ENCODE measurements at regions not wholly inside any gene's neighbourhood (a gene's known extent, or its start where the extent isn't known, plus 50 kb on each side); places are given as distances from the start of the nearest gene placed in this dataset.

DNA sequence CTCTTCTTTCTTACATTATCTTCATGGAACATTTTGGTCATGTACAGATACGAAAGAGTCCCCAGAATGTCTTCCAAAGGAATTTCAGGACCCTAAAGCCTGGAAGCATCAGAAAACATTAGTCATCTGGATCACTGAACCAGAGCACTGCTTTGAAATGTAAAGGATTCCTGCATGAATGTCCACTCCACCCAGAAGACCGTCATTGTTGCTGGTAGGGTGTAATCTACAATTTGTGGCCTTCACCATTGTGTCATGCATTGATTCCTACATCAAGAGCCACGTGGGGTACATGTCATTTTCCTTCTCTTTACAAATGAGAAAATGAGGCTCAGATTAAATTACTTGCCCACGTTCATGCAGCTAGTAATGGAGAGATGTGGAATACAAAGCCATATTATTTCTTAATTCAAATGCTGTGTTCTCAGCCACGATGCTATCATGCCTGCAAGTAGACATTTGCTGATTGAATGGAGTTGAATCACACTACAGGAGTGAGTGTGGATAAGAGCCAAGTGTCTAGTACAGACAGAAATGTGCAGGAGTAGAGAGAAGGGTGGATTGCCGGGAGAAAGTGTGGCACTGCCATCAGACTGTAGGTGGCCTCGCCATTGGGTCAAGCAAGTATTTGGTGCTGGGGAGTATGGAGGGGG is 231.2 kb downstream of the C12orf75 start:
- ATAC-seq (peak; percentile 39), DNase-seq (no peak)
- intact Hi-C loops (cut with DNase I, micrococcal nuclease) = no loop called here

DNA sequence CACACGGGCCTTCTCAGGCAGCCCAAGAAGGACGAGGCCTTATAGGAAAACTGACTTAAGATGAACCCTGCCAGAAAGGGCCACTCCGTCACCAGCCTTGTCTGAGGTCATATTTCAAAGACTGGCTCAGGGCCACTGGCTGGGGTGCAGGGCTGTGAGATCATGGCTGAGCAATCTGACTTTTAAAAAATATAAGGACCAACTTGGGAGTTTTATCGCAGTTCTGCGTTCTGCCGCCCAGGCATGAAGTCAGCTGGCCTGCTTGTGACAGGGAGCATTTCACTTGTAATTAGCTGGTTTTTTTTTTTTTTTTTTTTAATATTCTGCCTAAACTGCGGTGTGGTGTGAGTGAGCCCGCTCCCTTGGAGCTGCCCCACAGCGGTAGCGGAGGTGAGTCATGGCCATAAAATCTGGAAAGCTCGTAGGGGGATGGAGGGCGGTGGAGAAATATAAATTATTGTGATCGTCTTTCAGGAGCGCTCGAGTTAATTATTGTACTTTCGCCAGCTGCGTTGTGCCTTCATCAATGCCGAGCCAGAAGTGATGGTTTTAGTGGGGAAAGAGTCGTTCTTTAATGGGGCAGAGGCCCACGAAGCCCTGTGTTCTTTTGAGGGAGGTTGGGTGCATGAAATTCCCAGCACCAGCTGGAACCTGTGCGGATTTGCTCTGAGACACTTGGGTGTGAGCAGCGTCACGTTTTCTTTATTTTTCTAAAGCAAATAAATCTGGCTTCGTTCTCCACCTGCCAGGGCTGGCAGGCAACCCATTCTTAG is 231.9 kb downstream of the C12orf75 start:
- intact Hi-C loops (cut with DNase I, micrococcal nuclease) = no loop called here
- DNase-seq (peak; percentile 31 to 52), ATAC-seq (peak; percentile 90)

GRCh38 chr12:105567061-105567460 is 236.6 kb downstream of the C12orf75 start:
- no peak for ATAC-seq
- intact Hi-C loops (cut with DNase I, micrococcal nuclease) = no loop called here
- DNase-seq = no peak

DNA sequence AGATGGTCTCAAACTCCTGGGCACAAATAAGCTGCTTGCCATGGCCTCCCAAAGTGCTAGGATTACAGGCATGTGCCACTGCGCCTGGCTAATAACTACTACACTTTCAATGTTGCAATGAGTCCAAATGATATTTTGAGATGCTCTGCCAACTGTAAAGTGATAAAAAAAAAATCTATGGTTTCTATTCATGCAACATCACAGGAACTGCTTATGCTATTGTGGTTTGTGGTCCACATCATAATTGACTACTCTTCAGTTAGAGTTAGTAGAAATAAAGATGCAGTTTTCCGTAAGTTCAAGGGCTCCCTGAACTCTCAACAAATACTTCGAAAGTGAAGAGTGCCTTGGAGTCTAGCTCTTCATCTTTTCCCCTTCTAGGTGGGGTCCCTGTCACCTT is 239.4 kb downstream of the C12orf75 start:
- ATAC-seq (no peak), DNase-seq (no peak)
- intact Hi-C loops (cut with DNase I, micrococcal nuclease) = no loop called here

- DNase-seq = no peak
- no peak for ATAC-seq
- intact Hi-C loops (cut with DNase I, micrococcal nuclease) = no loop called here
Observed at GRCh38 chr12:105570944-105571343, 240.5 kb downstream of the C12orf75 start.

DNA sequence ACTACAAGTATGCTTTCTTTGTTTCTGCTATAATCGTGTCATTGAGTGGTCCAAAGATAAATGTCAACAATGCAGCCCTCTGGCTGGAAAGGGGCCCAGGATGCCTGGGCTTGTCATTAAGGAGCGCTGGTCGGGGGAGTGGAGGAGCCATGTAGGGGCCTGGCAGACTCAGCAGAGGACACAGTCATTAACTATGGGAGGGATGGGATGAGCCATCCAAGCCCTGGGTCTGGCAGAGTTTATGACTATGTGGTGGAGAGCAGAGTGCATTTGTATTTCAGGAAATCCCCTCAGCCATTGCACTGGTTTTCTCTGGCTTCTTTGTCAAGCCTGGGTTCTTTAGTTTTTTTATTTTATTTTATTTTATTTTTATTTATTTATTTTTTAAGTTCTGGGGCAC is 243.1 kb downstream of the C12orf75 start:
- ATAC-seq = no peak
- intact Hi-C loops (cut with DNase I, micrococcal nuclease) = no loop called here
- DNase-seq = no peak

DNA sequence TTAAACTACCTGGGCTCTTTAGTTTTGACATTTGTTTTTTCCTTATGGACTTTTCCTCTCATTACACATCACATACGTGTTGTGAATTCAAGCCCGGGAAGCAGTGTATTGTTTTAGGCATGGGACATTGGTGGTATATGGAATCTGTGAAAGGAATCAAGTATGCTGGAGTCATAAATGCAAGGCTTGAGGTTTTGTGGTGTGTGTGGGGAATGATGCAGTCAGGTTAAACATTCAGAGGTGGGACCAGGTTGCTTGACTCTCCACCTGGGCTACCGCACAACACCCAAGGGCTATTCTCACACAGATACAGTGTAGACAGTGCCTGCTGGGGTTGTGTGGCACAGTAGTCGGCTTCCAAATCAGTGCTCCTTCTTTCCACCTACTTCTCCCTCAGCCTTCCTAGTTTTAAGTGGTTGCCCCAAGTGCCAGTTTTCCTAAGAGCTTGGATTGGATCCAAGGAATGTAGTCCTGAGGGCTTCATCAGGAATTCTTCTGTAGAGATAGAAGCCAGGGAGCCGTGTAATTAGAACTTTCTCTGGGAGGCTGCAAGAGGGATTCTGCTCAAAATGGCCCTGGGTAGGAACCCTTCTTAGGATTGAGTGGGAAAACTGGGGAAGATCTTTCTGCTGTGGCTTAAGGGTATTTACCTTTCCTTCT is 243.7 kb downstream of the C12orf75 start:
- intact Hi-C loops (cut with DNase I, micrococcal nuclease) = no loop called here
- ATAC-seq = no peak
- DNase-seq = no peak

- no peak for ATAC-seq
- intact Hi-C loops (cut with DNase I, micrococcal nuclease) = no loop called here
- no peak for DNase-seq
Observed at GRCh38 chr12:105575235-105575634, 244.7 kb downstream of the C12orf75 start.

GRCh38 chr12:105576261-105576660 is 245.8 kb downstream of the C12orf75 start:
- intact Hi-C loops (cut with DNase I, micrococcal nuclease) = no loop called here
- ATAC-seq (no peak), DNase-seq (no peak)

DNA sequence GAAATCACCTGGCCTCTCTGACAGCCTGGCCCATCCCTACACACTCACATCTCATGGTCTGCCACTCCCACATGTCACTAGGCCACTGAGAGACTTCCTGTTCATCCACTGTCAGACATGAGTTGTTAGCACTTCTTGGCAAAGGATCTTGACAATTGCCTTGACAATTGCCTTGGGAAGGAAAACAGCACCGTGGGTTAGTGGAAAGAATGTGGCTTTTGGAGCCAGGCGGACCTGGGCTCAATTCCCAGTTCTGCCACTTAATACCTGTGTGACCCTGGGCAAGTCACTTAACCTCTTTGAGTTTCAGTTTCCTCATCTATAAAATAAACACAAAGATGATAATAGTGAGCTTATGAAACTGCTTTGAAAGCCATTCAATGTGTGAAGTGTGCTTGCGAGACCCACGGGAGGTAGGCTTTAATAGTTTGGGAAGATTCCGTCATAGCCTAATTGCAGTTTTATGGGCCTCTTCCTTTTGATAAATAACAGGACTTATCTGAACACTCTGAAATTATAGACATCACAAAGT is 250.4 kb downstream of the C12orf75 start:
- DNase-seq (peak; percentile 5 to 27), ATAC-seq (peak; percentile 96)
- intact Hi-C loops (cut with DNase I, micrococcal nuclease) = no loop called here

GRCh38 chr12:105581420-105581819 is 250.9 kb downstream of the C12orf75 start:
- ATAC-seq (no peak), DNase-seq (no peak)
- intact Hi-C loops (cut with DNase I, micrococcal nuclease) = no loop called here

- DNase-seq (no peak), ATAC-seq (no peak)
- intact Hi-C loops (cut with DNase I, micrococcal nuclease) = no loop called here
Observed at GRCh38 chr12:105585107-105585506, 254.6 kb downstream of the C12orf75 start.

DNA sequence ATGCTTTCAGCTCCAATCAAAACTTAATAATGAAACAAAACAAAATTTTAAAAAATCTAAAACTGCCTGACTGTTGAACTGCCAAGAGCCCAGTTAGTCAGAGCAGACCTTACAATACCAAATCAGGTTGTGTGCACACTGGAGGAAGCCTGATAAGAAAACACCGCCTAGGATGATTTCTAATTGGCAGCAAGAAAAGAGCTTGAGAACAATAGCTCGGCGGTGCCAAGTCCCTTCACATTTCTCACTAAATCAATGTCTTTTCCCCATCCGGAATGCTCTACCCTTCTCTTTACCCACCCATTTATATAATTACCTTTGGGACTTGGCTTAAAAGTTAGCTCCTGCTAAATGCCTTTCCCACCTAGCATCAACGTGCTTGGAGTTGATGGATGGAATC is 256.7 kb downstream of the C12orf75 start:
- ATAC-seq (no peak), DNase-seq (no peak)
- intact Hi-C loops (cut with DNase I, micrococcal nuclease) = no loop called here

DNA sequence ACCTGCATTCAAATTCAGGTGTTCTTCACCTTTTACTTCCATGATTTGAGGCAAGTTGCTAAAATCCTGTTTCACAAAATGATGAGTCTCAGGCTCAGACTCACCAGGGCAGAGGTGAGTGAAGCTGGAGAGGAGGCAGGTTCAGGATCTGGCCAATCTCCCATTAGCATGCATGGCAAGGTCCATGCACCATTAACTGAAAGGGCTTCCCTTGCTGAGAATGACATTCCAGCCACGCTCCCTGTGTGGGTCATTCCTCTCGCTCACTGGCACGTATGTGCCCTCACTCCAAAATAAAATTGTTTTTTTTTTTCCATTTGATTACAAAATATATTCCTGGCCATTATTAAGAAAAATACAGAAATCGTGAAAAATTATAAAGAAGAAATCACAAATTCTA is 257.6 kb downstream of the C12orf75 start:
- ATAC-seq (no peak), DNase-seq (no peak)
- intact Hi-C loops (cut with DNase I, micrococcal nuclease) = no loop called here

- ATAC-seq (no peak), DNase-seq (no peak)
- intact Hi-C loops (cut with DNase I, micrococcal nuclease) = no loop called here
Observed at GRCh38 chr12:105590571-105590970, 260.1 kb downstream of the C12orf75 start.

- DNase-seq (no peak), ATAC-seq (no peak)
- intact Hi-C loops (cut with DNase I, micrococcal nuclease) = no loop called here
Observed at GRCh38 chr12:105595440-105595839, 264.9 kb downstream of the C12orf75 start.

GRCh38 chr12:105596731-105597130 is 266.2 kb downstream of the C12orf75 start:
- intact Hi-C loops (cut with DNase I, micrococcal nuclease) = no loop called here
- DNase-seq = no peak
- no peak for ATAC-seq

DNA sequence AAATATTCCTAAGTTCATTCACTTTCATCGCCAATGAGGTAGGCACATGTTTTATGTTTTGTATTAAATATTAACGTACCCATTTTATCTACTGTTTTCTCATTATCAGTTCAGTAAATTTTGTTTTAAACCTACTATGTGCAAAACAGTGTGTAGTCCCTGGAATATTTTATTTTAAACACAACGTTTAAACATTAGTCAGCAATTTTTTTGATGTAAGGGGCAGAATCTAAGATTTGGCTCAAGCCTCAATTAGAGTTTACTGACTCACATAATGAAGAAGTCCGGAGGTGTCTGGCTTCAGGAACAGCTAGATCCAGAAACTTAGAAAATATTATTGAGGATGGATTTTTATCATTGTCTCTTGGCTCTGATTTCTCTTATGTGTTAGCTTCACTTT is 267.5 kb downstream of the C12orf75 start:
- no peak for ATAC-seq
- DNase-seq = no peak
- intact Hi-C loops (cut with DNase I, micrococcal nuclease) = no loop called here

DNA sequence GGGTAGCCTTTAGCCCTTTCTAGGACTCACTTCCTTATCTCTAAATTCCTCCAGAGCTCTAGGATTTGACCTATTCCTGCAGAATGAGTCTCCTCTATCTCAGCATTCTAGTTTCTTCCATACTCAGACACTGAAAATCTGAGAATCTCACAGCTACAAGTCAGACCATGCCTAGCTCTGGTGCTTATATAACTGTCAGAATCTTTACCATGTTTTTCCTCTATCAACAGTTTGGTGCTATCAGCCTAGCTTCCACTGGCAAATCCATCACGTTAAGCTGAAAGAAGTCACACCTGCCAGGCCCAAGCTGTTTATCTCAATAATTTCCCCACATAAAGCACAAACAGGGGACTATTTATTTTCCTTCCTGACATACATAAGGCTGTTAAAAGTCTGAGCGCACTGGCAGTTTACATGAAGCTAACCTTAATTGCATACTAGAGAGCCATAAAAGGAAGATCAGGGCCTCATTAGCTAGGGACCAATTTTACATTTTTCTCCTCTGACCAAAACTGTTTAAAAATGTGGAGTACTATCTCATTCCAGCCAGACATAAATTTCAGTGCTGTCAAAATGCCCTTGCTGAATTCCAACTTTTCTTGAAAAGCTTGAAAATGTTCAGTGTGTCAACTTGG is 270.5 kb downstream of the C12orf75 start:
- ATAC-seq (no peak), DNase-seq (no peak)
- intact Hi-C loops (cut with DNase I, micrococcal nuclease) = no loop called here

Data from left colon (tissue), 2 donors.